Mammary epithelial cell (primary cell): ENCODE measurements at regions not wholly inside any gene's neighbourhood (a gene's known extent, or its start where the extent isn't known, plus 50 kb on each side); places are given as distances from the start of the nearest gene placed in this dataset.

Experiments
- EZH2 ChIP-seq: IDR thresholded peaks from 2 replicates; pipeline ENCODE4 v1.6.1; 2012; ENCODE audit warnings: low read length, inconsistent platforms, borderline replicate concordance
- TF ChIP-seq, protein P1 (sequence below), 2 donors: IDR thresholded peaks in 1 of 2; conservative IDR thresholded peaks in 1 of 2; 2 replicates each; pipeline ENCODE4 v1.5.1; 2011 to 2012; ENCODE audit warnings: inconsistent platforms in 2 of 2, low read length in 2 of 2, mild to moderate bottlenecking in 2 of 2, control low read depth in 1 of 2, low read depth in 1 of 2; ENCODE audit not compliant: insufficient read depth in 1 of 2; ENCODE audit errors: extremely low read depth in 1 of 2

DNA sequence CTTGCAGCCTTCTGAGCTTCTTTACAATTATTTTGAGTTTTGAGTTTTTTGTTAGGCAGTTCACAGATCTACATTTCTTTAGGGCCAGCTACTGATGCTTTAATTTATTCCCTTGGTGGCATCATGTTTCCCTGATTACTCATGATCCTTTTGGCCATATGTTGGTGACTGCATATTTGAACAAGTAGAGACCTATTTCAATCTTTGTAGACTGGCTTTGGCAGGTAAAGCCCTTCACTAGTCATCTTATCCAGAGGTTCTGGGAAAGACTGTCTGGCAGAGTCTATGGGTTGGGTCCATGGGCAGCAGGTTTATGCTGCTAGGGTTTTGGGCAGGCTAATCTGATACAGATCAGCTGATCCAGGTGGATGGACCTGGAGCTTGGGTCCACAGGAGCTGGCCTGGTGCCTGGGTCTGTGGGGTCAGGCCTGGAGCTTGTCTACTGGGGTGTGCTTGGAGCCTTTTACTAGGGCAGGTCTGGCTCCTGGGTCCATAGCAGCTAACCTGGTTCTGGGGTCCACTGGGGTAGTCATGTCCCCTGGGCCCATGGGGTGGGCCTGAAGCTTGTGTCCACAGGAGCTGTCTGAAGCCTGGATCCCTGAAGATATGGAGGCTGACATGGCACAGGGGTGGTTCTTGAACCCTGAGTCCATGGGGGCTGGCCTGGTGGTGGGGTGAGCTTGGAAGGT, 72.7 kb downstream of the GPR85 start:
- TF ChIP-seq, protein P1, sequence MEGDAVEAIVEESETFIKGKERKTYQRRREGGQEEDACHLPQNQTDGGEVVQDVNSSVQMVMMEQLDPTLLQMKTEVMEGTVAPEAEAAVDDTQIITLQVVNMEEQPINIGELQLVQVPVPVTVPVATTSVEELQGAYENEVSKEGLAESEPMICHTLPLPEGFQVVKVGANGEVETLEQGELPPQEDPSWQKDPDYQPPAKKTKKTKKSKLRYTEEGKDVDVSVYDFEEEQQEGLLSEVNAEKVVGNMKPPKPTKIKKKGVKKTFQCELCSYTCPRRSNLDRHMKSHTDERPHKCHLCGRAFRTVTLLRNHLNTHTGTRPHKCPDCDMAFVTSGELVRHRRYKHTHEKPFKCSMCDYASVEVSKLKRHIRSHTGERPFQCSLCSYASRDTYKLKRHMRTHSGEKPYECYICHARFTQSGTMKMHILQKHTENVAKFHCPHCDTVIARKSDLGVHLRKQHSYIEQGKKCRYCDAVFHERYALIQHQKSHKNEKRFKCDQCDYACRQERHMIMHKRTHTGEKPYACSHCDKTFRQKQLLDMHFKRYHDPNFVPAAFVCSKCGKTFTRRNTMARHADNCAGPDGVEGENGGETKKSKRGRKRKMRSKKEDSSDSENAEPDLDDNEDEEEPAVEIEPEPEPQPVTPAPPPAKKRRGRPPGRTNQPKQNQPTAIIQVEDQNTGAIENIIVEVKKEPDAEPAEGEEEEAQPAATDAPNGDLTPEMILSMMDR (conservative IDR thresholded peaks at IDR 0.05 in 1 of 2, IDR thresholded peaks at IDR 0.05 in 1 of 2; ENCODE audit: extremely low read depth in 1 of 2, insufficient read depth in 1 of 2, low read depth in 1 of 2, low read length in 2 of 2): no peak
- no peak for TF ChIP-seq EZH2
